ENCODE measurements at regions not wholly inside any gene's neighbourhood (a gene's known extent, or its start where the extent isn't known, plus 50 kb on each side); places are given as distances from the start of the nearest gene placed in this dataset.

GRCh38 chr15:31151301-31152233 is 50.0 kb upstream of the TRPM1 start:
- no peak for DNase-seq

GRCh38 chr15:31153531-31153930 is 52.0 kb upstream of the TRPM1 start:
- no peak for DNase-seq

- DNase-seq: no peak
These were observed 53.6 kb upstream of the TRPM1 start for GRCh38 chr15:31155151-31155550.

- no peak for DNase-seq
These were observed 54.7 kb upstream of the TRPM1 start for GRCh38 chr15:31156226-31156625.

GRCh38 chr15:31156808-31157207 is 55.3 kb upstream of the TRPM1 start:
- DNase-seq: no peak

GRCh38 chr15:31157644-31158069 is 56.1 kb upstream of the TRPM1 start:
- no peak for DNase-seq

- DNase-seq: no peak
These were observed 57.5 kb upstream of the TRPM1 start for GRCh38 chr15:31158858-31159569.

GRCh38 chr15:31159837-31160236 is 58.3 kb upstream of the TRPM1 start:
- no peak for DNase-seq

- no peak for DNase-seq
These were observed 58.8 kb upstream of the TRPM1 start for GRCh38 chr15:31160297-31160696.

- DNase-seq: no peak
These were observed 59.4 kb upstream of the TRPM1 start for GRCh38 chr15:31160740-31161495.

GRCh38 chr15:31161951-31162350 is 60.4 kb upstream of the TRPM1 start:
- no peak for DNase-seq

GRCh38 chr15:31162721-31163510 is 61.4 kb upstream of the TRPM1 start:
- no peak for DNase-seq

GRCh38 chr15:31163769-31164572 is 62.4 kb upstream of the TRPM1 start:
- no peak for DNase-seq

GRCh38 chr15:31164573-31164912 is 63.0 kb upstream of the TRPM1 start:
- DNase-seq: no peak

GRCh38 chr15:31169558-31169957 is 68.0 kb upstream of the TRPM1 start:
- DNase-seq: no peak

- no peak for DNase-seq
These were observed 70.2 kb upstream of the TRPM1 start for GRCh38 chr15:31171731-31172130.

GRCh38 chr15:31172606-31173005 is 71.1 kb upstream of the TRPM1 start:
- DNase-seq: no peak

- no peak for DNase-seq
These were observed 72.4 kb upstream of the TRPM1 start for GRCh38 chr15:31173790-31174450.

GRCh38 chr15:31175484-31175883 is 74.0 kb upstream of the TRPM1 start:
- DNase-seq: no peak

- DNase-seq: no peak
These were observed 76.4 kb upstream of the TRPM1 start for GRCh38 chr15:31177951-31178350.

- no peak for DNase-seq
These were observed 77.2 kb upstream of the TRPM1 start for GRCh38 chr15:31178705-31179104.
